ENCODE measurements at regions not wholly inside any gene's neighbourhood (a gene's known extent, or its start where the extent isn't known, plus 50 kb on each side); places are given as distances from the start of the nearest gene placed in this dataset.

DNA sequence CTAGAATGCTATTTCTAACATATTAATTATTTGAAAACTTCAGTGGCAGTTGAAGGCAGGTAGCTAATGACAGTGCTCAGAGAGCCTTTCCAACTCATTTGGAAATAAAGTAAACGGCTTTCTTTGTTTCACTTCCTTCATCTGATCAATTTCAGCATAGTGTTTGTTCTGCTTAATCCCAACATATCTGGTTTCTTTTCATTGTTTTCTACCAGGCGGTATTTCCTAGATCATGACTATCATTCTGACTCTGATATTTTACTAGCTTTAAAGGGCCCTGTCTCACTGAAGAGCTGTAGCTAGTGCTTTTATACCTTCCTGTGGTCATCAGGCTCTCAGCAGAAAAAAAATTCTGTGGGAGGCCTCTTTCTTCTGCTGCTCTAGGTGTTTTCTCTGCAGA lies 178.6 kb downstream of the RBM26 start:
- Histone ChIP-seq H3K4me3 (ENCODE audit: low read depth in 2 of 2, low read length in 1 of 2) (no peak overlapping the region), H3K9ac (no peak overlapping the region), H3F3A (replicated peaks; ENCODE audit: insufficient read depth) (no peaks in the 10 kb centered on the region), H3K4me2 (no peak overlapping the region), H3K9me2 (no peaks in the 10 kb centered on the region), H4K20me1 (ENCODE audit: insufficient read depth) (no peaks in the 10 kb centered on the region), H3K36me3 (replicated peaks in 1 of 2; ENCODE audit: control insufficient read depth in 1 of 2, insufficient read depth in 2 of 2, low read length in 1 of 2) (no peaks in the 10 kb centered on the region), H3K79me2 (ENCODE audit: insufficient read depth) (no peaks in the 10 kb centered on the region), H3K4me1 (ENCODE audit: control insufficient read depth in 1 of 2, insufficient read depth in 2 of 2, low read depth in 1 of 2, low read length in 1 of 2) (no peaks in the 10 kb centered on the region; a peak in 1 of 4 replicates), H3K27me3 (ENCODE audit: insufficient read depth) (no peaks in the 10 kb centered on the region; the same call in 1 of the 2 replicates), H2AFZ (ENCODE audit: low read depth) (no peak overlapping the region), H3K9me3 (no peaks in the 10 kb centered on the region), H3K27ac (ENCODE audit: low read depth in 2 of 2, low read length in 1 of 2) (no peak overlapping the region)
- no peak for DNase-seq
- WGBS (ENCODE audit: low lambda C conversion rate) = 52% methylated on average over 2 of the region's 2 CpGs
- ChIA-PET CTCF (no interaction called here), POLR2A (no interaction called here)
- TF ChIP-seq RCOR1 (IDR thresholded peaks at IDR 0.05; ENCODE audit: low read length) = no peak
- no peak for TF ChIP-seq RAD21 (IDR thresholded peaks at IDR 0.05; ENCODE audit: low read length)
- TF ChIP-seq RFX5 (IDR thresholded peaks at IDR 0.05; ENCODE audit: low read length) = no peak
- no peak for TF ChIP-seq EP300 (IDR thresholded peaks at IDR 0.05; ENCODE audit: borderline replicate concordance in 1 of 2, low read depth in 1 of 2, low read length in 1 of 2)
- TF ChIP-seq FOSL2 (IDR thresholded peaks at IDR 0.05; ENCODE audit: borderline replicate concordance, low read depth) = no peak
- TF ChIP-seq, protein P1, sequence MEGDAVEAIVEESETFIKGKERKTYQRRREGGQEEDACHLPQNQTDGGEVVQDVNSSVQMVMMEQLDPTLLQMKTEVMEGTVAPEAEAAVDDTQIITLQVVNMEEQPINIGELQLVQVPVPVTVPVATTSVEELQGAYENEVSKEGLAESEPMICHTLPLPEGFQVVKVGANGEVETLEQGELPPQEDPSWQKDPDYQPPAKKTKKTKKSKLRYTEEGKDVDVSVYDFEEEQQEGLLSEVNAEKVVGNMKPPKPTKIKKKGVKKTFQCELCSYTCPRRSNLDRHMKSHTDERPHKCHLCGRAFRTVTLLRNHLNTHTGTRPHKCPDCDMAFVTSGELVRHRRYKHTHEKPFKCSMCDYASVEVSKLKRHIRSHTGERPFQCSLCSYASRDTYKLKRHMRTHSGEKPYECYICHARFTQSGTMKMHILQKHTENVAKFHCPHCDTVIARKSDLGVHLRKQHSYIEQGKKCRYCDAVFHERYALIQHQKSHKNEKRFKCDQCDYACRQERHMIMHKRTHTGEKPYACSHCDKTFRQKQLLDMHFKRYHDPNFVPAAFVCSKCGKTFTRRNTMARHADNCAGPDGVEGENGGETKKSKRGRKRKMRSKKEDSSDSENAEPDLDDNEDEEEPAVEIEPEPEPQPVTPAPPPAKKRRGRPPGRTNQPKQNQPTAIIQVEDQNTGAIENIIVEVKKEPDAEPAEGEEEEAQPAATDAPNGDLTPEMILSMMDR (IDR thresholded peaks at IDR 0.05) = no peak
- no peak for TF ChIP-seq GATA2 (CRISPR knock-in tag; IDR thresholded peaks at IDR 0.05)

DNA sequence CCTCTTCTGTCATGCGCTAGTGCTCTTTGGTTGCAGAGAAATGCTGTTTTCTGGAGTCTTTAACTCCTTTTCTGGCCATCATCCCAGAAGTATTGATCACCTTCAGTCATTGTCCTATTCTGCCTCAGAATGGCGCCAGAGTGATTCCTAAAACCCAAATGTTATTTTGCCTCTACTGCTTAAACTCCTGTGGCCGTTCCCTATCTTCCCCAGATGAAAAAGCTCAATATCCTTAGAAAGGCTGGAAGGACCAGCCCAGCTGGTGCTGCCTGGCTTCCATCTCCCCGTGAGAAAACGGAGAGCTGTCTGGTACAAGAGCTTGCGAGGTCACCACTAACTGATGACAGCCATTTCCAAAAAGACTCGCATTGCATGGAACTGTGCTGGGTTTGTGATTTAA lies 179.1 kb downstream of the RBM26 start:
- Histone ChIP-seq H3K4me3 (ENCODE audit: low read depth in 2 of 2, low read length in 1 of 2) (no peak overlapping the region), H3K27ac (ENCODE audit: low read depth in 2 of 2, low read length in 1 of 2) (no peak overlapping the region), H3K9me3 (no peaks in the 10 kb centered on the region), H3K9me2 (no peaks in the 10 kb centered on the region), H4K20me1 (ENCODE audit: insufficient read depth) (no peaks in the 10 kb centered on the region), H3K4me1 (ENCODE audit: control insufficient read depth in 1 of 2, insufficient read depth in 2 of 2, low read depth in 1 of 2, low read length in 1 of 2) (no peaks in the 10 kb centered on the region; a peak in 1 of 4 replicates), H2AFZ (ENCODE audit: low read depth) (no peak overlapping the region), H3K4me2 (no peak overlapping the region), H3K36me3 (replicated peaks in 1 of 2; ENCODE audit: control insufficient read depth in 1 of 2, insufficient read depth in 2 of 2, low read length in 1 of 2) (no peaks in the 10 kb centered on the region), H3K79me2 (ENCODE audit: insufficient read depth) (no peaks in the 10 kb centered on the region), H3K27me3 (ENCODE audit: insufficient read depth) (no peaks in the 10 kb centered on the region), H3K9ac (no peak overlapping the region), H3F3A (replicated peaks; ENCODE audit: insufficient read depth) (no peaks in the 10 kb centered on the region)
- no peak for DNase-seq
- POLR2A ChIA-PET = no interaction called here
- TF ChIP-seq EZH2phosphoT487 (IDR thresholded peaks at IDR 0.05; ENCODE audit: borderline replicate concordance, low read depth) = no peak
- 61% methylated on average over 7 of the region's 7 CpGs for WGBS (ENCODE audit: low lambda C conversion rate)
- CTCF ChIA-PET = no interaction called here

DNA sequence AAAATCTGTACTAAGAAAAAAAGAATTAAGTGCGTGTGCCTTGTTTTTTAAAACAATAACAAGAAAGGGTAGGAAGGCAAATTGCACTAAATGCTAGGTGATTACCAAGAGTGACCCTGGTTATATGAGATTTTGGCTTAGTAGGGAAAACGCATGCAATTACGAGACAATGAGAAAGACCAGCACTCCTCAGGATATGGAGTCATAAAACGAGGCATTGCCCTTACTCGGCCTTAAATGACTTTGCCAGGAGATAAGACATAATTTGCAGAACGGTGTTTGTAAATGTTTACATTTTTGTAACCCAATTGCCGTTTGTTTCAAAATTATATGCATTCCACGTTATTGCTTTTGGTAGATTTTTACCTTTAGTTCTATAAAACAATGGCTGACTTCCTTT lies 179.8 kb downstream of the RBM26 start:
- DNase-seq = no peak
- 44% methylated on average over 8 of the region's 8 CpGs for WGBS (ENCODE audit: low lambda C conversion rate)
- Histone ChIP-seq H3K36me3 (replicated peaks in 1 of 2; ENCODE audit: control insufficient read depth in 1 of 2, insufficient read depth in 2 of 2, low read length in 1 of 2) (no peaks in the 10 kb centered on the region), H3K9me3 (no peaks in the 10 kb centered on the region), H3K27me3 (ENCODE audit: insufficient read depth) (no peaks in the 10 kb centered on the region), H2AFZ (ENCODE audit: low read depth) (no peak overlapping the region), H3K27ac (ENCODE audit: low read depth in 2 of 2, low read length in 1 of 2) (no peak overlapping the region), H3F3A (replicated peaks; ENCODE audit: insufficient read depth) (no peaks in the 10 kb centered on the region), H3K9ac (no peak overlapping the region), H3K9me2 (no peaks in the 10 kb centered on the region), H4K20me1 (ENCODE audit: insufficient read depth) (no peaks in the 10 kb centered on the region), H3K79me2 (ENCODE audit: insufficient read depth) (no peaks in the 10 kb centered on the region), H3K4me2 (no peak overlapping the region), H3K4me3 (ENCODE audit: low read depth in 2 of 2, low read length in 1 of 2) (no peak overlapping the region), H3K4me1 (ENCODE audit: control insufficient read depth in 1 of 2, insufficient read depth in 2 of 2, low read depth in 1 of 2, low read length in 1 of 2) (no peaks in the 10 kb centered on the region; a peak in 1 of 4 replicates)
- TF ChIP-seq ELF1 (IDR thresholded peaks at IDR 0.05) (no peak), TEAD4 (IDR thresholded peaks at IDR 0.05; ENCODE audit: borderline replicate concordance, insufficient read depth) (no peak), SMC3 (IDR thresholded peaks at IDR 0.05; ENCODE audit: low read depth, low read length) (no peak), EZH2phosphoT487 (IDR thresholded peaks at IDR 0.05; ENCODE audit: borderline replicate concordance, low read depth) (no peak)
- TF ChIP-seq, protein P1 (IDR thresholded peaks at IDR 0.05) = no peak
- TF ChIP-seq, protein P2, sequence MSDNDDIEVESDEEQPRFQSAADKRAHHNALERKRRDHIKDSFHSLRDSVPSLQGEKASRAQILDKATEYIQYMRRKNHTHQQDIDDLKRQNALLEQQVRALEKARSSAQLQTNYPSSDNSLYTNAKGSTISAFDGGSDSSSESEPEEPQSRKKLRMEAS (IDR thresholded peaks at IDR 0.05; ENCODE audit: low read depth) = no peak
- POLR2A ChIA-PET = no interaction called here
- CTCF ChIA-PET = no interaction called here

All from SK-N-SH (cell line).